ENCODE measurements at regions not wholly inside any gene's neighbourhood (a gene's known extent, or its start where the extent isn't known, plus 50 kb on each side); places are given as distances from the start of the nearest gene placed in this dataset.
"Not testable (repeated sequence)": the region's sequence is repeated elsewhere in the genome, so short reads cannot be mapped to it uniquely, and the experiment has no call there.

GRCh38 chr2:224650815-224651439 lies 65.2 kb downstream of the CCDC195 start:
- H3K4me3 ChIP-seq (ENCODE audit: low read length): no peak overlapping the region
- TF ChIP-seq, protein P1, sequence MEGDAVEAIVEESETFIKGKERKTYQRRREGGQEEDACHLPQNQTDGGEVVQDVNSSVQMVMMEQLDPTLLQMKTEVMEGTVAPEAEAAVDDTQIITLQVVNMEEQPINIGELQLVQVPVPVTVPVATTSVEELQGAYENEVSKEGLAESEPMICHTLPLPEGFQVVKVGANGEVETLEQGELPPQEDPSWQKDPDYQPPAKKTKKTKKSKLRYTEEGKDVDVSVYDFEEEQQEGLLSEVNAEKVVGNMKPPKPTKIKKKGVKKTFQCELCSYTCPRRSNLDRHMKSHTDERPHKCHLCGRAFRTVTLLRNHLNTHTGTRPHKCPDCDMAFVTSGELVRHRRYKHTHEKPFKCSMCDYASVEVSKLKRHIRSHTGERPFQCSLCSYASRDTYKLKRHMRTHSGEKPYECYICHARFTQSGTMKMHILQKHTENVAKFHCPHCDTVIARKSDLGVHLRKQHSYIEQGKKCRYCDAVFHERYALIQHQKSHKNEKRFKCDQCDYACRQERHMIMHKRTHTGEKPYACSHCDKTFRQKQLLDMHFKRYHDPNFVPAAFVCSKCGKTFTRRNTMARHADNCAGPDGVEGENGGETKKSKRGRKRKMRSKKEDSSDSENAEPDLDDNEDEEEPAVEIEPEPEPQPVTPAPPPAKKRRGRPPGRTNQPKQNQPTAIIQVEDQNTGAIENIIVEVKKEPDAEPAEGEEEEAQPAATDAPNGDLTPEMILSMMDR (conservative IDR thresholded peaks at IDR 0.05; ENCODE audit: low read depth, low read length): peak; percentile 84
- DNase-seq (ENCODE audit: low read depth): no peak

DNA sequence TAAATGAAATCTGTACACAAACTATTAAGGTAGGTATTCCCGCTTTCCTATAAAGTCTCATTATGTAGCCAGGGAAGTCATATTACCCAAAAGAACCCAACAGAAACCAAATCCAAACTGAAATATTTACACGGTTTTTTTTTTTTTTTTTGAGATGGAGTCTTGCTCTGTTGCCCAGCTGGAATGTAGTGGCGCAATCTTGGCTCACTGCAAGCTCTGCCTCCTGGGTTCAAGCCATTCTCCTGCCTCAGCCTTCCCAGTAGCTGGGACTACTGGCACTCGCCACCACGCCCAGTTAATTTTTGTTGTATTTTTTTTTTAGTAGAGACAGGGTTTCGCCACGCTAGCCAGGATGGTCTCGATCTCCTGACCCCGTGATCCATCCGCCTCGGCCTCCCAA lies 62.5 kb upstream of the CUL3 start:
- not testable (repeated sequence) for DNase-seq (ENCODE audit: low read depth); H3K4me3 ChIP-seq (ENCODE audit: low read length)

- no peak for DNase-seq (ENCODE audit: low read depth)
- TF ChIP-seq, protein P1 (conservative IDR thresholded peaks at IDR 0.05; ENCODE audit: low read depth, low read length): peak; percentile 71
- no peak overlapping the region for H3K4me3 ChIP-seq (ENCODE audit: low read length)
Measured at GRCh38 chr2:224646242-224646846, 61.2 kb upstream of the CUL3 start.

DNA sequence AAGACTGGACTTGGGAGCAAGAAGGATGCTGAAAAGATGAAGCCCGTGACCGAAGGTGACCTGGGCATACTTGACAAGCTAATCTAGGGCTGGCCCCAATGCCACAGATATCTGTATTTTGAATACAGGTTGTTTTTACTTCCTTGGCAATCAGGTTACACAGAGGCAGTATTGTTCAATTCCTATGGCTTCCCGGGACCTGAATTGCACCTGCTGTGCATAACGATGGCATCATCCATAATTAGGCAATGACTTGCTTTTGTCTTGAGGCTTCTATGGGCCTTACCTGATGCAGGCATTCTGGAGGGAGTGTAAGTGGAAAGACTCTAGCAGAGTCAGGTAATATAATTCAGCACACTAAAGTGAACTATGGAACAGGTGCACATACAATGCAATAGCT lies 60.6 kb upstream of the CUL3 start:
- DNase-seq (ENCODE audit: low read depth): no peak
- no peak overlapping the region for H3K4me3 ChIP-seq (ENCODE audit: low read length)
- TF ChIP-seq, protein P1 (conservative IDR thresholded peaks at IDR 0.05; ENCODE audit: low read depth, low read length): no peak

- DNase-seq (ENCODE audit: low read depth): no peak
- TF ChIP-seq, protein P1 (conservative IDR thresholded peaks at IDR 0.05; ENCODE audit: low read depth, low read length): no peak
Measured at GRCh38 chr2:224640679-224641078, 55.5 kb upstream of the CUL3 start.

DNA sequence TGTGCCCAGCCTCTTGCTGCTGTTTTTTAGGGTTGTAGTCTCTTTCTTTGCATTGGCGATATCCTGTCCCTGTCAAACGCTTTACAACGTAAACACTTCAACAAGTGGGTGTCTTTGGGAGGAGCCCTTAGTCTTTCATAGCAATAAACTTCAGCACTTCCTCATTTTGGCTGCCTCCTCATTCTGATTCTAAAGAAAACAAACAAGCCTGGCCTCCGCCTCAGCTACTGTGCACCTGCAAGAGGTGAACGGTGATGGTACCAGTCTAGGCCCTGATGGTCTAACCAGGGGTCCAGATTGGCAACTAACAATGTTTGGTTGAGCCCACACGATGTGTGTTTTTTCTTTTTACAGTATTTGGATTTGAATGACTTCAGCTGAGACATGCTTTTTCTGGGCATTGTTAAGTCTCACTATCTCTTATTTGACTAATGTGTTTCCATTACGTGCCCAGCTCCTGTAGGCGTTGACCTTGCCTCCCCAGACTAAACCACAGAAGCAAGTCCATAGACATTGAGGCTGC lies 53.2 kb upstream of the CUL3 start:
- no peak for DNase-seq (ENCODE audit: low read depth)
- TF ChIP-seq, protein P1 (conservative IDR thresholded peaks at IDR 0.05; ENCODE audit: low read depth, low read length): no peak
- H3K4me3 ChIP-seq (ENCODE audit: low read length): no peak overlapping the region

More at GRCh38 chr2:224640679-224641078, 55.5 kb upstream of the CUL3 start:
- H3K4me3 ChIP-seq (ENCODE audit: low read length): no peak overlapping the region

Data from retinal pigment epithelial cell (primary cell).